ENCODE measurements at regions not wholly inside any gene's neighbourhood (a gene's known extent, or its start where the extent isn't known, plus 50 kb on each side); places are given as distances from the start of the nearest gene placed in this dataset.

DNA sequence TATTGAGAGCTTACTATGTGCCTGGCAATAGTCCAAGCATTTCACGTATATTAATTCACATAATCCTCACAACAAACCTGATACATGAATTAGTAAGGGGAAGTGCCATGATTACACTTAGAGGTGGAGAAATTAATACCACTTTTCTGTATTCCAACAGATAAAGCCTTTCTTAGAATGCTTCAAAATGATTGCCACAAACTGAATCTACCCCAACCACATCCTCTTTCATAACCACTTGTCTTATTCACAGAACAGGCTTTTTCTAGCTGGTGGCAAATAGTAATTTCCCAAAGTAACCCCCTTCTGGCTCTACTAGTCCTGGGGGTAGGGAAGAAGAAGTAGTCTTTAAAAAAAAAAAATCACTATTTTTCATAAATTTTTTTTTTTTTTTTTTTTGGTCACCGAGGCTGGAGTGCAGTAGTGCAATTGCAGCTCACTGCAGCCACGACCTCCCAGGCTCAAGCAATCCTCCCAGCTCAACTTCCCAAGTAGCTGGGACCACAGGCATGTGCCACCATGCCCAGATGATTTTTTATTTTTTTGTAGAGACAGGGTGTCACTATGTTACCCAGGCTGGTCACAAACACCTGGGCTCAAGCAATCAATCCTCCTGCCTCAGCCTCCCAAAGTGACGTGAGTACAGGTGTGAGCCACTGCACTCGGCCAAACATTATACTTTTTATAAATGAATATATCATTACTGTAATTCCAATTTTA, 59.0 kb upstream of the ARID2 start:
- Histone ChIP-seq H3K27ac (no peak overlapping the region), H3K27me3 (no peaks in the 10 kb centered on the region), H3K9me3 (replicated peaks) (no peaks in the 10 kb centered on the region), H3K4me1 (no peaks in the 10 kb centered on the region), H3K36me3 (no peaks in the 10 kb centered on the region), H3K4me3 (no peak overlapping the region)
- no peak for DNase-seq

DNA sequence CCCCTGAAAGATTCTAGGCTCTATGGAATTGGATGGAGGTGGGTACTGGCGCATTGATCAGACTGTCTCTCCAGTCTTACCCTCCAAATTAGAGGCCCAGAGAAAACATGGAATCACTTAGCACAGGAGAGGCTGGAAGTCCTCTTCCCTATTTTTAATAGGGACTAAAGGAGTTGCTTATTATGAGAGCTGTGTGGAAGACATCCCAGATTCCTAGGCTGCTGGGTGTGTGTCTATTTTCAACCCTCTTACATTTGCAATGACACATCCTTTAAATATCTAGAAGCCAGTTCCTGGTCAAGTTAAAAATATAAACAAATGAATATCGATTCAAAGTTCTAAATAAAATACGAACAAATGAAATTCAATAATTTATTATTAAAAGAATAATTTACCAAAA, 58.3 kb upstream of the ARID2 start:
- Histone ChIP-seq H3K36me3 (no peaks in the 10 kb centered on the region), H3K27me3 (no peaks in the 10 kb centered on the region), H3K27ac (no peak overlapping the region), H3K4me1 (no peaks in the 10 kb centered on the region), H3K9me3 (replicated peaks) (no peaks in the 10 kb centered on the region), H3K4me3 (no peak overlapping the region)
- no peak for DNase-seq

DNA sequence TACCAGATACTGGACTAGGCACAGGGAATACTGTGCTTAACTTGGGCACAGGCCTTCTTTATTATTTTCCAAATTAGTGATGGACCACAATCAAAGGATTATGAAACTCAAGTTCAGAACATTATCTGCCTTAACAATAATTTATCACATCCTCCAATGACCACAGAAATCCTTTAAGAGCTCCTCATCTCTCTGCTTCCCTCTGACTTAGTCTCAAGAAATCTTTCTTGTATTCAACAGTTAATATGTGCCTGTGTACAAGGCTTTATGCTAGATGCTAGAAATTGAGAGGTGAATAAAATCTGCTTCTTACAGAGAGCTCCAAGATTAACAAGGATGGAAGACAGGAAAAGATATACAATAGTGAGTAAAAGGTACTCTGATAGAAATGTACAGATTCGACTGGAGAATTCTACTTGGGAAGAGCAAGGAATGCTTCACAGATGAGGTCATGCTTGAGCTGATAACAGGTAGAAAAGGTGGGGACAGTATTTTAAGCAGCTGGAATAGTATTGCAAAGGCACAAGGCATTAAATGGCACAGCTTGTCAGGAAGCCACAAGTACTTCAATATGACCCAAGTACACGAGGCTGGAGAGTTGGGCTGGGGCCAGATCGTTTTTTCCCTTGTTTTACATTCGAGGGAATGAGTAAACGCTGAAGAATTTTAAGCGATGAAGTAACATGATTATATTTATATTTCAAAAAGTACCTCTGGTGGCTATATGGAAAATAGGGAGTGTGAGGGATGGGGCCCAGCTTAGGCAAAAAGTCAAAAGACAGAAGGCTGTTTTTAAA, 55.1 kb upstream of the ARID2 start:
- no peak overlapping the region for H3K27ac ChIP-seq
- no peaks in the 10 kb centered on the region for H3K27me3 ChIP-seq
- H3K4me1 ChIP-seq = no peaks in the 10 kb centered on the region
- H3K36me3 ChIP-seq = no peaks in the 10 kb centered on the region
- DNase-seq = no peak
- no peaks in the 10 kb centered on the region for H3K9me3 ChIP-seq (replicated peaks)
- H3K4me3 ChIP-seq = no peak overlapping the region

DNA sequence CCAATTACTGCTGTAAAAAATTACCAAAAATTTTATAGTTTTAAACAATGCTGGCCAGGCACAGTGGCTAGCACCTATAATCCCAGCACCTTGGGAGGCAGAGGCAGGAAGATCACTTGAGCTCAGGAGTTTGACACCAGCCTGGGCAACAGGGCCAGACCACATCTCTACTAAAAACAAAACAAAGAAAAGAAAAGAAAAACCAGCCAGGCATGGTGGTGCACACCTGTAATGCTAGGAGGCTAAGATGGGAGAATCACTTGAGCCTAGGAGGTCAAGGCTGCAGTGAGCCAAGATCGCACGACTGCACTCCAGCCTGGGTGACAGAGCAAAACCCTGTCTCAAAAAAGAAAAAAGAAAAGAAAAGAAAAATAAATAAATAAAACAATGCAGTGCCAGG, 54.0 kb upstream of the ARID2 start:
- no peaks in the 10 kb centered on the region for H3K36me3 ChIP-seq
- no peak overlapping the region for H3K4me3 ChIP-seq
- no peak overlapping the region for H3K27ac ChIP-seq
- H3K27me3 ChIP-seq = no peaks in the 10 kb centered on the region
- DNase-seq = no peak
- H3K9me3 ChIP-seq (replicated peaks) = no peaks in the 10 kb centered on the region
- no peaks in the 10 kb centered on the region for H3K4me1 ChIP-seq

Measured in SJCRH30 (cell line).